Keratinocyte (primary cell): ENCODE measurements at regions not wholly inside any gene's neighbourhood (a gene's known extent, or its start where the extent isn't known, plus 50 kb on each side); places are given as distances from the start of the nearest gene placed in this dataset.

Experiments used
- DNase-seq: peaks from one replicate; pipeline ENCODE4 v3.0.0-alpha.2; 2011; ENCODE audit warnings: low read depth, missing footprints, low spot score
- FAIRE-seq: peaks from 2 replicates; lab custom pipeline; 2011; peaks lifted over from hg19 to GRCh38; lab: Jason Lieb, UNC
- H2AFZ ChIP-seq: 2 replicates; pipeline ENCODE4 v1.6.0; 2012; ENCODE audit warnings: low read length, control low read depth, inconsistent platforms; ENCODE audit not compliant: control insufficient read depth
- H3K27ac ChIP-seq: 2 replicates; pipeline ENCODE4 v1.5.1; 2011; ENCODE audit warnings: low read length; ENCODE audit not compliant: control insufficient read depth, insufficient read depth
- H3K27me3 ChIP-seq: 3 replicates; pipeline ENCODE4 v1.6.0; 2011; ENCODE audit warnings: low read length; ENCODE audit not compliant: control insufficient read depth, insufficient read depth; ENCODE audit errors: extremely low read depth
- H3K36me3 ChIP-seq, 2 experiments: 2 replicates in 1 of 2; 3 replicates in 1 of 2; pipeline ENCODE4 v1.5.1; 2011; ENCODE audit warnings: low read length in 2 of 2, mild to moderate bottlenecking in 1 of 2; ENCODE audit not compliant: control insufficient read depth in 2 of 2, insufficient read depth in 2 of 2; ENCODE audit errors: extremely low read depth in 1 of 2
- H3K4me1 ChIP-seq: 3 replicates; pipeline ENCODE4 v1.5.1; 2011; ENCODE audit warnings: low read length; ENCODE audit not compliant: control insufficient read depth, insufficient read depth; ENCODE audit errors: extremely low read depth
- H3K4me2 ChIP-seq: 3 replicates; pipeline ENCODE4 v1.6.0; 2011; ENCODE audit warnings: low read depth, low read length; ENCODE audit not compliant: control insufficient read depth, insufficient read depth; ENCODE audit errors: extremely low read depth
- H3K4me3 ChIP-seq, 3 experiments: fragments of 200-600 bp in 1 of 3; sonication (generic) in 1 of 3; 2 replicates in 2 of 3; 3 replicates in 1 of 3; pipeline ENCODE4 v1.5.1; 2011 to 2016; ENCODE audit warnings: low read length in 3 of 3, mild to moderate bottlenecking in 3 of 3, control low read depth in 2 of 3, inconsistent platforms in 1 of 3, low read depth in 1 of 3, mixed read lengths in 1 of 3, mixed run types in 1 of 3, moderate library complexity in 1 of 3; ENCODE audit not compliant: control insufficient read depth in 2 of 3, insufficient read depth in 2 of 3; ENCODE audit errors: extremely low read depth in 1 of 3
- H3K79me2 ChIP-seq: 2 replicates; pipeline ENCODE4 v1.6.0; 2012; ENCODE audit warnings: low read length; ENCODE audit not compliant: control insufficient read depth, insufficient read depth
- H3K9ac ChIP-seq: 3 replicates; pipeline ENCODE4 v1.6.0; 2011; ENCODE audit warnings: low read length; ENCODE audit not compliant: control insufficient read depth, insufficient read depth; ENCODE audit errors: extremely low read depth
- H3K9me1 ChIP-seq: 3 replicates; pipeline ENCODE4 v1.6.0; 2011; ENCODE audit warnings: low read length; ENCODE audit not compliant: control insufficient read depth, insufficient read depth; ENCODE audit errors: extremely low read depth
- H3K9me3 ChIP-seq: 2 replicates; pipeline ENCODE4 v1.5.1; 2012; ENCODE audit warnings: low read depth, low read length; ENCODE audit not compliant: control insufficient read depth
- H4K20me1 ChIP-seq: 3 replicates; pipeline ENCODE4 v1.6.0; 2011; ENCODE audit warnings: low read length; ENCODE audit not compliant: control insufficient read depth, insufficient read depth; ENCODE audit errors: extremely low read depth
- EZH2 ChIP-seq: IDR thresholded peaks from one replicate; pipeline ENCODE4 v1.6.1; 2012; ENCODE audit warnings: inconsistent platforms, mild to moderate bottlenecking, low read length, moderate library complexity
- dilution Hi-C: fragments of 300-500 bp; cut with MboI; formaldehyde crosslinking; loops from one replicate; pipeline ENCODE4 v1.7.0; 2020; ENCODE audit warnings: low sequenced_read_pairs; ENCODE audit not compliant: extremely low pct_ligation_motif_present
- TF ChIP-seq, protein P1 (sequence below), 3 experiments: IDR thresholded peaks in 1 of 3; conservative IDR thresholded peaks in 1 of 3; optimal IDR thresholded peaks in 1 of 3; 2 replicates in 2 of 3; 3 replicates in 1 of 3; pipeline versions ENCODE3 to v1.5.1; 2011; ENCODE audit warnings: low read length in 3 of 3, mild to moderate bottlenecking in 3 of 3, moderate library complexity in 2 of 3, control low read depth in 1 of 3, inconsistent platforms in 1 of 3; ENCODE audit not compliant: insufficient read depth in 2 of 3; ENCODE audit errors: extremely low read depth in 1 of 3

DNA sequence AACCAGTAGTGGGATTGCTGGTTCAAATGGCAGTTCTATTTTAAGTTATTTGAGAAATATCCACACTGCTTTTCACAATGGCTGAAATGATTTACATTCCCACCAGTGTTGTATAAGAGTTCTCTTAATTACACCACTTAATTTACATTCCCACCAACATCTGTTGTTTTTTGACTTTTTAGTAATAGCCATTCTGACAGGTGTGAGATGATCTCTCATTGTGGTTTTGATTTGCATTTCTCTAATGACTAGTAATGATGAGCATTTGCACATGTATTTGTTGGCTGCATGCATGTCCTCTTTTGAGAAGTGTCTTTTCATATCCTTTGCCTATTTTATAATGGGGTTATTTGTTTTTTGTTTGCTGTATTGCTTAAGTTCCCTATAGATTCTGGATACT is 688.3 kb downstream of the PRR16 start:
- Histone ChIP-seq H3K9me1 (no peaks in the 10 kb centered on the region), H3K9me3 (no peaks in the 10 kb centered on the region), H3K27me3 (no peaks in the 10 kb centered on the region), H3K9ac (no peak overlapping the region), H3K4me1 (no peaks in the 10 kb centered on the region), H4K20me1 (no peaks in the 10 kb centered on the region), H3K27ac (no peak overlapping the region), H2AFZ (no peak overlapping the region), H3K36me3 (no peaks in the 10 kb centered on the region), H3K4me3 (no peak overlapping the region), H3K4me2 (no peak overlapping the region), H3K79me2 (no peaks in the 10 kb centered on the region)
- no peak for TF ChIP-seq EZH2
- TF ChIP-seq, protein P1, sequence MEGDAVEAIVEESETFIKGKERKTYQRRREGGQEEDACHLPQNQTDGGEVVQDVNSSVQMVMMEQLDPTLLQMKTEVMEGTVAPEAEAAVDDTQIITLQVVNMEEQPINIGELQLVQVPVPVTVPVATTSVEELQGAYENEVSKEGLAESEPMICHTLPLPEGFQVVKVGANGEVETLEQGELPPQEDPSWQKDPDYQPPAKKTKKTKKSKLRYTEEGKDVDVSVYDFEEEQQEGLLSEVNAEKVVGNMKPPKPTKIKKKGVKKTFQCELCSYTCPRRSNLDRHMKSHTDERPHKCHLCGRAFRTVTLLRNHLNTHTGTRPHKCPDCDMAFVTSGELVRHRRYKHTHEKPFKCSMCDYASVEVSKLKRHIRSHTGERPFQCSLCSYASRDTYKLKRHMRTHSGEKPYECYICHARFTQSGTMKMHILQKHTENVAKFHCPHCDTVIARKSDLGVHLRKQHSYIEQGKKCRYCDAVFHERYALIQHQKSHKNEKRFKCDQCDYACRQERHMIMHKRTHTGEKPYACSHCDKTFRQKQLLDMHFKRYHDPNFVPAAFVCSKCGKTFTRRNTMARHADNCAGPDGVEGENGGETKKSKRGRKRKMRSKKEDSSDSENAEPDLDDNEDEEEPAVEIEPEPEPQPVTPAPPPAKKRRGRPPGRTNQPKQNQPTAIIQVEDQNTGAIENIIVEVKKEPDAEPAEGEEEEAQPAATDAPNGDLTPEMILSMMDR (optimal IDR thresholded peaks at IDR 0.05 in 1 of 3, IDR thresholded peaks at IDR 0.05 in 1 of 3, conservative IDR thresholded peaks at IDR 0.05 in 1 of 3; ENCODE audit: extremely low read depth in 1 of 3, insufficient read depth in 2 of 3, low read length in 3 of 3) = no peak
- FAIRE-seq (no peak), DNase-seq (no peak)
- dilution Hi-C loops = no loop called here

GRCh38 chr5:121156565-121156964 is 692.5 kb downstream of the PRR16 start:
- no peak for DNase-seq
- Histone ChIP-seq H3K9me1 (no peaks in the 10 kb centered on the region), H3K27me3 (no peaks in the 10 kb centered on the region), H3K4me3 (no peak overlapping the region), H2AFZ (no peak overlapping the region), H4K20me1 (no peaks in the 10 kb centered on the region), H3K4me2 (no peak overlapping the region), H3K9ac (no peak overlapping the region), H3K36me3 (no peaks in the 10 kb centered on the region), H3K27ac (no peak overlapping the region), H3K9me3 (no peaks in the 10 kb centered on the region), H3K4me1 (no peaks in the 10 kb centered on the region), H3K79me2 (no peaks in the 10 kb centered on the region)
- no peak for TF ChIP-seq EZH2
- TF ChIP-seq, protein P1 (optimal IDR thresholded peaks at IDR 0.05 in 1 of 3, IDR thresholded peaks at IDR 0.05 in 1 of 3, conservative IDR thresholded peaks at IDR 0.05 in 1 of 3; ENCODE audit: extremely low read depth in 1 of 3, insufficient read depth in 2 of 3, low read length in 3 of 3) = no peak
- no peak for FAIRE-seq
- dilution Hi-C loops = no loop called here
